ENCODE measurements at regions not wholly inside any gene's neighbourhood (a gene's known extent, or its start where the extent isn't known, plus 50 kb on each side); places are given as distances from the start of the nearest gene placed in this dataset.
"Not testable (repeated sequence)": the region's sequence is repeated elsewhere in the genome, so short reads cannot be mapped to it uniquely, and the experiment has no call there.

DNA sequence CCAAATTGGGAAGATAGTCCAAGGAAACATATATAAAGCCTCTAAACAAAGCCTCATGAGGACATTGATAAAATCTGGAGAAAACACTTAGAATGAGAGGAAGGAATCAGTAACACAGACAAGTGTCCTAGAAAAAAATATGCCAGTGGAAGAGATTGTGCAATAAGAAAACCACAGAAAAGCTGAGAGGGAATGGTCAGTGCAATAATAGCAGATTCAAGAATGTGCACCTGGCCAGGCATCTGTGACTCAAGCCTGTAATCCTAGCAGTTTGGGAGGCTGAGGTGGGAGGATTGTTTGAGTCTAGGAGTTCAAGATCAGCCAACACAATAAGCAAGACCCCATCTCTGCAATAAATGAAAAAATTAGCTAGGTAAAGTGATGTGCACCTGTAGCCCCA, 691.2 kb upstream of the CDH6 start:
- no peak for TF ChIP-seq POLR2A (IDR thresholded peaks at IDR 0.05)
- TF ChIP-seq, protein P1, sequence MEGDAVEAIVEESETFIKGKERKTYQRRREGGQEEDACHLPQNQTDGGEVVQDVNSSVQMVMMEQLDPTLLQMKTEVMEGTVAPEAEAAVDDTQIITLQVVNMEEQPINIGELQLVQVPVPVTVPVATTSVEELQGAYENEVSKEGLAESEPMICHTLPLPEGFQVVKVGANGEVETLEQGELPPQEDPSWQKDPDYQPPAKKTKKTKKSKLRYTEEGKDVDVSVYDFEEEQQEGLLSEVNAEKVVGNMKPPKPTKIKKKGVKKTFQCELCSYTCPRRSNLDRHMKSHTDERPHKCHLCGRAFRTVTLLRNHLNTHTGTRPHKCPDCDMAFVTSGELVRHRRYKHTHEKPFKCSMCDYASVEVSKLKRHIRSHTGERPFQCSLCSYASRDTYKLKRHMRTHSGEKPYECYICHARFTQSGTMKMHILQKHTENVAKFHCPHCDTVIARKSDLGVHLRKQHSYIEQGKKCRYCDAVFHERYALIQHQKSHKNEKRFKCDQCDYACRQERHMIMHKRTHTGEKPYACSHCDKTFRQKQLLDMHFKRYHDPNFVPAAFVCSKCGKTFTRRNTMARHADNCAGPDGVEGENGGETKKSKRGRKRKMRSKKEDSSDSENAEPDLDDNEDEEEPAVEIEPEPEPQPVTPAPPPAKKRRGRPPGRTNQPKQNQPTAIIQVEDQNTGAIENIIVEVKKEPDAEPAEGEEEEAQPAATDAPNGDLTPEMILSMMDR (IDR thresholded peaks at IDR 0.05), result no peak
- TF ChIP-seq POLR2AphosphoS5 (IDR thresholded peaks at IDR 0.05), result no peak
- intact Hi-C loops (cut with DNase I; ENCODE audit: low total_unique reads), result no loop called here
- H3K4me1 ChIP-seq, result no peaks in the 10 kb centered on the region
- no peak overlapping the region for H3K4me3 ChIP-seq
- no peaks in the 10 kb centered on the region for H3K9me3 ChIP-seq
- H3K36me3 ChIP-seq, result no peaks in the 10 kb centered on the region
- DNase-seq (ENCODE audit: low spot score in 2 of 2), result no peak
- H3K27ac ChIP-seq, result no peak overlapping the region
- no peaks in the 10 kb centered on the region for H3K27me3 ChIP-seq

DNA sequence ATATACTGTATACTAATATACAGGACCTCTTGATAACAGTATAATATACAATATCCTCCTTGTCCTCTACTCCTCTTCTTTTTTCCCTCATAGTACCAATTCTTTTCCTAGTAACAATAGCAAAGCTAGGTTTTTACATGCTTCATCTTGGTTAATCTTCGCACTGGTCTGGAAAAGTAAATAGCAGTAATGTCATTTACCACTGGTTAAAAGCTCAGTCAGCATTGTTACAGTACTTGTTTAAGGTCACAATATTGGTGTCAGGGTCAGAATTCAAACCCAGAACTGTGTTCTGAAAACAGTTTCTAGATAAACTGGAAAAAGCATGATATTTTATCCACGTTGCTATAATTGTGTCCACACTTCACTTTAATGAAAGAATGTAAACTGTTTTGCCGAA, 692.4 kb upstream of the CDH6 start:
- Histone ChIP-seq H3K9me3 (no peaks in the 10 kb centered on the region), H3K27ac (no peak overlapping the region), H3K27me3 (no peaks in the 10 kb centered on the region), H3K4me3 (no peak overlapping the region), H3K36me3 (no peaks in the 10 kb centered on the region), H3K4me1 (no peaks in the 10 kb centered on the region)
- no peak for DNase-seq (ENCODE audit: low spot score in 2 of 2)
- TF ChIP-seq, protein P1 (IDR thresholded peaks at IDR 0.05), result no peak
- TF ChIP-seq POLR2A (IDR thresholded peaks at IDR 0.05) (no peak), POLR2AphosphoS5 (IDR thresholded peaks at IDR 0.05) (no peak)
- intact Hi-C loops (cut with DNase I; ENCODE audit: low total_unique reads), result no loop called here

DNA sequence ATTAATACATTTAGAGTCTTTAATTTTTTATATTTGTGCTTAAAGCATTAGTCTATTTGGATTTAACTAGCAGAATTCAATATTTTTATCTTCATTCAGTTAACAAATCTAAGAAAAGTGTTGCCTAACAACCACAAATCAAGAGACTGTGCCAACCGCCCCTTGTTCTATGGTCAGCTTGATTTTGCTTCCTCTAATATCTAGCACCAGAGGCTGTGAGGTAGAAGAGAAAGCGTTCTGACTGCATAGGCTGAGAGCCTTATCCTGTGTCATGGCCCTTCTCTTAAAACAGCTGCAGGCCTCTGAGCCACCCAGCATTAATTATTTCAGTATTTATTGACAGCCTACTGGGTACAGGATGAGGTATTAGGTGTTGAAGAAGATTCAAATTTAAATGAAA, 693.0 kb upstream of the CDH6 start:
- no peaks in the 10 kb centered on the region for H3K27me3 ChIP-seq
- H3K4me3 ChIP-seq, result no peak overlapping the region
- TF ChIP-seq POLR2AphosphoS5 (IDR thresholded peaks at IDR 0.05), result no peak
- TF ChIP-seq, protein P1 (IDR thresholded peaks at IDR 0.05), result no peak
- TF ChIP-seq POLR2A (IDR thresholded peaks at IDR 0.05), result no peak
- H3K27ac ChIP-seq, result no peak overlapping the region
- no peaks in the 10 kb centered on the region for H3K36me3 ChIP-seq
- DNase-seq (ENCODE audit: low spot score in 2 of 2), result no peak
- no peaks in the 10 kb centered on the region for H3K9me3 ChIP-seq
- intact Hi-C loops (cut with DNase I; ENCODE audit: low total_unique reads), result no loop called here
- no peaks in the 10 kb centered on the region for H3K4me1 ChIP-seq

DNA sequence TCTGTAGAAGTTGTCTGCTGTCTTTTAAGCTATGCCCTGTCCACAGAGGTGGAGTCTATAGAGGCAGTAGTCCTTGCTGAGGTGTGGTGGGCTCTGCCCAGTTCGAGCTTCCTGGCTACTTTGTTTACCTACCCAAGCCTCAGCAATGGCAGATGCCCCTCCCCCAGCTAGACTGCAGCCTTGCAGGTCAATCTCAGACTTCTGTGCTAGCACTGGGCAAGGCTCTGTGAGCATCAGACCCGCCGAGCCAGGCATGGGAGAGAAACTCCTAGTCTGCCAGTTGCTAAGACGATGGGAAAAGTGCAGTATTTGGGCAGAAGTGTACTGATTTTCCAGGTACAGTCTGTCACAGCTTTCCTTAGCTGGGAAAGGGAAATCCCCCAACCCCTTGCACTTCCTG, 694.1 kb upstream of the CDH6 start:
- intact Hi-C loops (cut with DNase I; ENCODE audit: low total_unique reads), result no loop called here
- Histone ChIP-seq H3K27ac (no peak overlapping the region), H3K27me3 (no peaks in the 10 kb centered on the region), H3K9me3 (no peaks in the 10 kb centered on the region), H3K36me3 (no peaks in the 10 kb centered on the region), H3K4me3 (no peak overlapping the region), H3K4me1 (no peaks in the 10 kb centered on the region)
- no peak for TF ChIP-seq POLR2AphosphoS5 (IDR thresholded peaks at IDR 0.05)
- TF ChIP-seq POLR2A (IDR thresholded peaks at IDR 0.05), result no peak
- TF ChIP-seq, protein P1 (IDR thresholded peaks at IDR 0.05), result no peak
- DNase-seq (ENCODE audit: low spot score in 2 of 2), result no peak

DNA sequence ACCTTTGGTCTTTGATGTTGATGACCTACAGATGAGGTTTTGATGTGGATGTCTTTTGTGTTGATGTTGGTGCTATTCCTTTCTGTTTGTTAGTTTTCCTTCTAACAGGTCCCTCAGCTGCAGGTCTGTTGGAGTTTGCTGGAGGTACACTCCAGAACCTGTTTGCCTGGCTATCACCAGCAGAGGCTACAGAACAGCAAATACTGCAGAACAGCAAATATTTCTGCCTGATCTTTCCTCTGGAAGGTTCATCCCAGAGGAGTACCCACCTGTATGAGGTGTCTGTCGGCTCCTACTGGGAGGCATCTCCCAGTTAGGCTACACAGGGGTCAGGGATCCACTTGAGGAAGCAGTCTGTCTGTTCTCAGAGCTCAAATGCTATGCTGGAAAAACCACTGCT, 694.5 kb upstream of the CDH6 start:
- TF ChIP-seq, protein P1 (IDR thresholded peaks at IDR 0.05), result no peak
- no peak for TF ChIP-seq POLR2AphosphoS5 (IDR thresholded peaks at IDR 0.05)
- TF ChIP-seq POLR2A (IDR thresholded peaks at IDR 0.05), result no peak
- H3K4me3 ChIP-seq, result no peak overlapping the region
- intact Hi-C loops (cut with DNase I; ENCODE audit: low total_unique reads), result no loop called here
- DNase-seq (ENCODE audit: low spot score in 2 of 2), result no peak
- no peaks in the 10 kb centered on the region for H3K9me3 ChIP-seq
- no peaks in the 10 kb centered on the region for H3K27me3 ChIP-seq
- no peaks in the 10 kb centered on the region for H3K4me1 ChIP-seq
- no peaks in the 10 kb centered on the region for H3K36me3 ChIP-seq
- H3K27ac ChIP-seq, result no peak overlapping the region

DNA sequence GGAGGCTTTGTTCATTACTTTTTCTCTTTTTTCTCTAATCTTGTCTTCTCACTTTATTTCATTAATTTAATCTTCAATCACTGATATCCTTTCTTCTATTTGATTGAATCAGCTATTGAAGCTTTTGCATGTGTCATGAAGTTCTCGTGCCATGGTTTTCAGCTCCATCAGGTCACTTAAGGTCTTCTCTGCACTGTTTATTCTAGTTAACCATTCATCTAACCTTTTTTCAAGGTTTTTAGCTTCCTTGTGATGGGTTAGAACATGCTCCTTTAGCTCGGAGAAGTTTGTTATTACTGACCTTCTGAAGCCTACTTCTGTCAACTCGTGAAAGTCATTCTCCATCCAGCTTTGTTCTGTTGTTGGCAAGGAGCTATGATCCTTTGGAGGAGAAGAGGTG, 695.0 kb upstream of the CDH6 start:
- H3K9me3 ChIP-seq, result not testable (repeated sequence)

DNA sequence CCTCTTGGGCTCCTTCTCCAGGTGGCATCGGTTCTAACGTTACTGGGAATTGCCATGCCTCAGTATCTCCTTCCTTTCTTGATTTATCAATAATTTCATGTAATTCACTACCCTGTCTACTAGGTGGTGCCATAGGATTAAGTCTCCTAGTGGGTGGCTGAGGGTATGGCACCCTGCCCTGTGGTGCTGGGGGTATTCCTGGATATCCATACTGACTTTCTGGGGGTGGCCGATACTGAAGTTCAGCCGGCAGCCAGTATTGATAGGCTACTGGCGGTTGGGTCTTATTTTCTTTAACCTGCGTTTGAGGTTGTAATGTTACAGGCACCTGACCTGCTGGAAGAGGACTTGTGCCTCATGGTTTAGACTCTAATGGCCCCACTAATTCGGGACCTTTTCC, 699.4 kb upstream of the CDH6 start:
- intact Hi-C loops (cut with DNase I; ENCODE audit: low total_unique reads); DNase-seq (ENCODE audit: low spot score in 2 of 2); H3K4me1 ChIP-seq; H3K4me3 ChIP-seq; H3K36me3 ChIP-seq; H3K27ac ChIP-seq; H3K9me3 ChIP-seq; H3K27me3 ChIP-seq: not testable (repeated sequence)

More for the DNA sequence above, 695.0 kb upstream of the CDH6 start:
- DNase-seq (ENCODE audit: low spot score in 2 of 2); intact Hi-C loops (cut with DNase I; ENCODE audit: low total_unique reads); H3K27me3 ChIP-seq; H3K27ac ChIP-seq; H3K4me1 ChIP-seq; H3K36me3 ChIP-seq; H3K4me3 ChIP-seq: not testable (repeated sequence)
